HL-60 (cell line): ENCODE measurements at regions not wholly inside any gene's neighbourhood (a gene's known extent, or its start where the extent isn't known, plus 50 kb on each side); places are given as distances from the start of the nearest gene placed in this dataset.

Experiments used
- DNase-seq, 2 experiments: peaks; one replicate each; pipeline ENCODE4 v3.0.0-alpha.2; 2010 to 2020; ENCODE audit warnings: low read depth in 1 of 2, low spot score in 1 of 2
- H3K27ac ChIP-seq: fragments of 250-450 bp; sonication (Bioruptor Pico); replicated peaks from 2 replicates; pipeline ENCODE4 v1.5.1; 2020; ENCODE audit warnings: mild to moderate bottlenecking, moderate library complexity
- H3K27me3 ChIP-seq: fragments of 250-450 bp; sonication (Bioruptor Pico); 2 replicates; pipeline ENCODE4 v1.5.1; 2021; ENCODE audit warnings: mild to moderate bottlenecking, moderate library complexity; ENCODE audit not compliant: insufficient read depth, poor library complexity, severe bottlenecking
- H3K4me3 ChIP-seq: replicated peaks from 2 replicates; pipeline ENCODE4 v1.5.1; 2011; ENCODE audit warnings: mild to moderate bottlenecking, control low read depth, low read length; ENCODE audit not compliant: insufficient read depth
- GABPA ChIP-seq: IDR thresholded peaks from 2 replicates; pipeline ENCODE4 v1.6.1; 2012; ENCODE audit warnings: low read depth
- POLR2AphosphoS5 ChIP-seq: IDR thresholded peaks from 2 replicates; pipeline ENCODE4 v1.6.1; 2012; ENCODE audit warnings: low read depth
- REST ChIP-seq: IDR thresholded peaks from 2 replicates; pipeline ENCODE4 v1.6.1; 2012; ENCODE audit warnings: low read depth; ENCODE audit not compliant: insufficient replicate concordance
- SPI1 ChIP-seq: IDR thresholded peaks from 2 replicates; pipeline ENCODE4 v1.6.1; 2012; ENCODE audit warnings: low read depth, mild to moderate bottlenecking, borderline replicate concordance
- TF ChIP-seq, protein P1 (sequence below): IDR thresholded peaks from one replicate; pipeline ENCODE4 v1.5.1; 2011; ENCODE audit warnings: low read length, control low read depth, inconsistent platforms; ENCODE audit not compliant: insufficient read depth

DNA sequence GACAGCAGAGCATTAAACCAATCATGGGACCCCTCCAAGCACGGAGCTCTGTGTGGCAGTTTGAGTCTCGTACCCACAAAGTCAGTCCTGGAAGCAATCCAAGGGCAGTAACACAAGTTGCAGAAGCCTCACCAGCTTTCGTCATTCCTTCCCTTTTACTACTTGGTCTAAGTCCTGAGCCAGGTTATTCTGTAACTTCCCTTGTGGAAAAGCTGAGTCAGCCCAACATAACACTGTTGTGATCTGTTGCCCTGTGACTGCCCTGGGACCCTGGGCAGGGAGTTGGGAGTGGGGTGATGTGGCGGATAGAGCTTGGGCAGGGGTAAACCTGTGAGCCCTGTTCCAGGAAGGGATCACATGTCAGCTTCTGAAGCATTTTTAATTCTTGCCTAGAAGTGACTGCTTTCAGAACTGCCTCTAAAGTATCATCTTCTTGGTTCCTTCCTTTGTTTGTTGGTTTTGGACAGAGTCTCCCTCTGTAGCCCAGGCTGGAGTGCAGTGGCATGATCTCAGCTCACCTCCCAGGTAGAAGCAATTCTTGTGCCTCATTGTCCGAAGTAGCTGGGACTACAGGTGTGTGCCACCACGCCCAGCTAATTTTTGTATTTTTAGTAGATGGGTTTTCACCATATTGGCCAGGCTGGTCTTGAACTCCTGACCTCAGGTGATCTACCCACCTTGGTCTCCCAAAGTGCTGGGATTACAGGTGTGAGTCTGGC, 183.7 kb upstream of the JAG1 start:
- peak; percentile 35; the same call in 1 of the 2 replicates for TF ChIP-seq GABPA
- TF ChIP-seq POLR2AphosphoS5, result peak; percentile 90
- peak; percentile 36 for TF ChIP-seq REST
- peak; percentile 34; the same call in 1 of the 2 replicates for TF ChIP-seq SPI1
- TF ChIP-seq, protein P1, sequence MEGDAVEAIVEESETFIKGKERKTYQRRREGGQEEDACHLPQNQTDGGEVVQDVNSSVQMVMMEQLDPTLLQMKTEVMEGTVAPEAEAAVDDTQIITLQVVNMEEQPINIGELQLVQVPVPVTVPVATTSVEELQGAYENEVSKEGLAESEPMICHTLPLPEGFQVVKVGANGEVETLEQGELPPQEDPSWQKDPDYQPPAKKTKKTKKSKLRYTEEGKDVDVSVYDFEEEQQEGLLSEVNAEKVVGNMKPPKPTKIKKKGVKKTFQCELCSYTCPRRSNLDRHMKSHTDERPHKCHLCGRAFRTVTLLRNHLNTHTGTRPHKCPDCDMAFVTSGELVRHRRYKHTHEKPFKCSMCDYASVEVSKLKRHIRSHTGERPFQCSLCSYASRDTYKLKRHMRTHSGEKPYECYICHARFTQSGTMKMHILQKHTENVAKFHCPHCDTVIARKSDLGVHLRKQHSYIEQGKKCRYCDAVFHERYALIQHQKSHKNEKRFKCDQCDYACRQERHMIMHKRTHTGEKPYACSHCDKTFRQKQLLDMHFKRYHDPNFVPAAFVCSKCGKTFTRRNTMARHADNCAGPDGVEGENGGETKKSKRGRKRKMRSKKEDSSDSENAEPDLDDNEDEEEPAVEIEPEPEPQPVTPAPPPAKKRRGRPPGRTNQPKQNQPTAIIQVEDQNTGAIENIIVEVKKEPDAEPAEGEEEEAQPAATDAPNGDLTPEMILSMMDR, result no peak
- peak; percentile 95 to 96 for DNase-seq
- no peak overlapping the region for H3K4me3 ChIP-seq
- no peaks in the 10 kb centered on the region for H3K27me3 ChIP-seq
- peak overlapping the region; percentile 93 for H3K27ac ChIP-seq

GRCh38 chr20:10861090-10861489, 187.3 kb upstream of the JAG1 start:
- TF ChIP-seq REST, result no peak
- no peak for TF ChIP-seq SPI1
- TF ChIP-seq GABPA, result no peak
- TF ChIP-seq, protein P1, result no peak
- no peak for TF ChIP-seq POLR2AphosphoS5
- peak overlapping the region; percentile 93 for H3K27ac ChIP-seq
- no peak overlapping the region for H3K4me3 ChIP-seq
- H3K27me3 ChIP-seq, result no peaks in the 10 kb centered on the region
- DNase-seq, result peak; percentile 62 to 84

GRCh38 chr20:10861619-10862018, 187.8 kb upstream of the JAG1 start:
- TF ChIP-seq GABPA (no peak), POLR2AphosphoS5 (no peak), SPI1 (no peak), REST (no peak)
- TF ChIP-seq, protein P1, result no peak
- H3K27ac ChIP-seq, result peak overlapping the region; percentile 93
- H3K4me3 ChIP-seq, result no peak overlapping the region
- H3K27me3 ChIP-seq, result no peaks in the 10 kb centered on the region
- DNase-seq, result no peak
